SK-N-SH (cell line): ENCODE measurements at regions not wholly inside any gene's neighbourhood (a gene's known extent, or its start where the extent isn't known, plus 50 kb on each side); places are given as distances from the start of the nearest gene placed in this dataset.

Experiments used
- EP300 ChIP-seq, 2 experiments: IDR thresholded peaks; 2 replicates each; pipeline versions ENCODE4 v1.4.0 to v1.6.1; 2012; ENCODE audit warnings: borderline replicate concordance in 1 of 2, low read depth in 1 of 2, low read length in 1 of 2
- EZH2phosphoT487 ChIP-seq: fragments of 200-600 bp; sonication (generic); IDR thresholded peaks from 2 replicates; pipeline ENCODE4 v1.6.1; 2017; ENCODE audit warnings: low read depth, mixed run types, mild to moderate bottlenecking, antibody characterized with exemption, moderate library complexity, borderline replicate concordance
- FOXJ3 ChIP-seq: sonication (generic); formaldehyde crosslinking; IDR thresholded peaks from 2 replicates; pipeline ENCODE4 v1.5.1; 2020; ENCODE audit warnings: mild to moderate bottlenecking, missing genetic modification reagents
- POLR2AphosphoS5 ChIP-seq: IDR thresholded peaks from 2 replicates; pipeline ENCODE4 v1.6.1; 2012; ENCODE audit warnings: low read depth, low read length
- RAD21 ChIP-seq: IDR thresholded peaks from 2 replicates; pipeline ENCODE4 v1.6.1; 2012; ENCODE audit warnings: mild to moderate bottlenecking, low read length
- RCOR1 ChIP-seq: fragments of 150-350 bp; IDR thresholded peaks from 2 replicates; pipeline ENCODE4 v1.6.1; 2017; ENCODE audit warnings: antibody characterized with exemption, low read length
- SMC3 ChIP-seq: IDR thresholded peaks from 2 replicates; pipeline ENCODE4 v1.6.1; 2012; ENCODE audit warnings: low read depth, low read length, improper control_type of control experiment
- TAF1 ChIP-seq: IDR thresholded peaks from 2 replicates; pipeline ENCODE4 v1.6.1; 2012; ENCODE audit warnings: low read depth, mild to moderate bottlenecking, low read length, moderate library complexity, borderline replicate concordance
- TF ChIP-seq, protein P1 (sequence below): fragments of 200-600 bp; sonication (generic); IDR thresholded peaks from 2 replicates; pipeline ENCODE4 v1.6.1; 2017; ENCODE audit warnings: antibody characterized with exemption, mild to moderate bottlenecking, moderate library complexity
- TF ChIP-seq, protein P2 (sequence below): IDR thresholded peaks from 2 replicates; pipeline ENCODE4 v1.6.1; 2012; ENCODE audit warnings: mild to moderate bottlenecking, low read depth, low read length, moderate library complexity

DNA sequence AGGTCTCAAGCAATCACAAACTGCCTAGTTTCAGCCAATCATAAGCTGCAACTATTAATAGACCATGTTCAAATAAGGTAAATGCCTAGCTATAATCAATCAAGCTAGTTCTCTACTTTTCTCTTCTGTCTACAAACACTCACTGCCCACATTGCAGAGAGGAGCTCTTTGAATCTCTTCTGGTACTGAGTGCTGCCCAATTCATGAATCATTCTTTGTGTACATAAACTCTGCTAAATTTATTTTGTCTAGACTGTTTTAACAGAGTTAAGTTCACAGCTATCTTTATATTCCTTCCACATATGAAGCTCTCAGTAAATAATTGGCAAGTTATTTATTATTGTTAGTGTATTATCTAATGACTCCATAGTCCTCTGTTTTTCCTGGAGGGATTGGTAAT lies 411.0 kb downstream of the EPHA7 start:
- TF ChIP-seq, protein P1, sequence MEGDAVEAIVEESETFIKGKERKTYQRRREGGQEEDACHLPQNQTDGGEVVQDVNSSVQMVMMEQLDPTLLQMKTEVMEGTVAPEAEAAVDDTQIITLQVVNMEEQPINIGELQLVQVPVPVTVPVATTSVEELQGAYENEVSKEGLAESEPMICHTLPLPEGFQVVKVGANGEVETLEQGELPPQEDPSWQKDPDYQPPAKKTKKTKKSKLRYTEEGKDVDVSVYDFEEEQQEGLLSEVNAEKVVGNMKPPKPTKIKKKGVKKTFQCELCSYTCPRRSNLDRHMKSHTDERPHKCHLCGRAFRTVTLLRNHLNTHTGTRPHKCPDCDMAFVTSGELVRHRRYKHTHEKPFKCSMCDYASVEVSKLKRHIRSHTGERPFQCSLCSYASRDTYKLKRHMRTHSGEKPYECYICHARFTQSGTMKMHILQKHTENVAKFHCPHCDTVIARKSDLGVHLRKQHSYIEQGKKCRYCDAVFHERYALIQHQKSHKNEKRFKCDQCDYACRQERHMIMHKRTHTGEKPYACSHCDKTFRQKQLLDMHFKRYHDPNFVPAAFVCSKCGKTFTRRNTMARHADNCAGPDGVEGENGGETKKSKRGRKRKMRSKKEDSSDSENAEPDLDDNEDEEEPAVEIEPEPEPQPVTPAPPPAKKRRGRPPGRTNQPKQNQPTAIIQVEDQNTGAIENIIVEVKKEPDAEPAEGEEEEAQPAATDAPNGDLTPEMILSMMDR: no peak
- TF ChIP-seq, protein P2, sequence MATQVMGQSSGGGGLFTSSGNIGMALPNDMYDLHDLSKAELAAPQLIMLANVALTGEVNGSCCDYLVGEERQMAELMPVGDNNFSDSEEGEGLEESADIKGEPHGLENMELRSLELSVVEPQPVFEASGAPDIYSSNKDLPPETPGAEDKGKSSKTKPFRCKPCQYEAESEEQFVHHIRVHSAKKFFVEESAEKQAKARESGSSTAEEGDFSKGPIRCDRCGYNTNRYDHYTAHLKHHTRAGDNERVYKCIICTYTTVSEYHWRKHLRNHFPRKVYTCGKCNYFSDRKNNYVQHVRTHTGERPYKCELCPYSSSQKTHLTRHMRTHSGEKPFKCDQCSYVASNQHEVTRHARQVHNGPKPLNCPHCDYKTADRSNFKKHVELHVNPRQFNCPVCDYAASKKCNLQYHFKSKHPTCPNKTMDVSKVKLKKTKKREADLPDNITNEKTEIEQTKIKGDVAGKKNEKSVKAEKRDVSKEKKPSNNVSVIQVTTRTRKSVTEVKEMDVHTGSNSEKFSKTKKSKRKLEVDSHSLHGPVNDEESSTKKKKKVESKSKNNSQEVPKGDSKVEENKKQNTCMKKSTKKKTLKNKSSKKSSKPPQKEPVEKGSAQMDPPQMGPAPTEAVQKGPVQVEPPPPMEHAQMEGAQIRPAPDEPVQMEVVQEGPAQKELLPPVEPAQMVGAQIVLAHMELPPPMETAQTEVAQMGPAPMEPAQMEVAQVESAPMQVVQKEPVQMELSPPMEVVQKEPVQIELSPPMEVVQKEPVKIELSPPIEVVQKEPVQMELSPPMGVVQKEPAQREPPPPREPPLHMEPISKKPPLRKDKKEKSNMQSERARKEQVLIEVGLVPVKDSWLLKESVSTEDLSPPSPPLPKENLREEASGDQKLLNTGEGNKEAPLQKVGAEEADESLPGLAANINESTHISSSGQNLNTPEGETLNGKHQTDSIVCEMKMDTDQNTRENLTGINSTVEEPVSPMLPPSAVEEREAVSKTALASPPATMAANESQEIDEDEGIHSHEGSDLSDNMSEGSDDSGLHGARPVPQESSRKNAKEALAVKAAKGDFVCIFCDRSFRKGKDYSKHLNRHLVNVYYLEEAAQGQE: no peak
- no peak for TF ChIP-seq RCOR1
- TF ChIP-seq RAD21: no peak
- TF ChIP-seq EP300 (IDR thresholded peaks at IDR 0.05; ENCODE audit: borderline replicate concordance in 1 of 2, low read depth in 1 of 2, low read length in 1 of 2): no peak
- TF ChIP-seq POLR2AphosphoS5: no peak
- no peak for TF ChIP-seq FOXJ3 (CRISPR knock-in tag)
- TF ChIP-seq TAF1: no peak
- TF ChIP-seq SMC3: no peak
- TF ChIP-seq EZH2phosphoT487: no peak
